ENCODE measurements at regions not wholly inside any gene's neighbourhood (a gene's known extent, or its start where the extent isn't known, plus 50 kb on each side); places are given as distances from the start of the nearest gene placed in this dataset.
A peak's percentile ranks its signal among the peaks of the same experiment; 100 is the strongest.

GRCh38 chr4:11495818-11496217 lies 67.1 kb upstream of the HS3ST1 start:
- Histone ChIP-seq H3K36me3 (no peaks in the 10 kb centered on the region), H3K4me1 (no peaks in the 10 kb centered on the region), H3K4me3 (no peak overlapping the region), H3K27ac (no peak overlapping the region), H3K9me3 (peaks cover 0 to 21% (median 7%) of the 10 kb centered on the region in 12 donors), H3K27me3 (no peaks in the 10 kb centered on the region)
- DNase-seq (no peak), ATAC-seq (no peak)
- intact Hi-C loops (cut with DNase I), result no loop called here
- WGBS, 4 donors, result 78 to 89% (median 83%) methylated on average over 2 of the region's 2 CpGs
- no peak for TF ChIP-seq POLR2A (IDR thresholded peaks at IDR 0.05)
- no peak for TF ChIP-seq CTCF (IDR thresholded peaks at IDR 0.05)

- Histone ChIP-seq H3K9me3 (peaks cover 0 to 21% (median 7%) of the 10 kb centered on the region in 12 donors), H3K4me1 (peaks cover 0 to 2% (median 0%) of the 10 kb centered on the region in 12 donors), H3K27ac (no peak overlapping the region), H3K4me3 (no peak overlapping the region), H3K36me3 (no peaks in the 10 kb centered on the region), H3K27me3 (no peaks in the 10 kb centered on the region)
- no peak for ATAC-seq
- no peak for DNase-seq
- TF ChIP-seq POLR2A (IDR thresholded peaks at IDR 0.05) (no peak), CTCF (IDR thresholded peaks at IDR 0.05) (no peak)
- intact Hi-C loops (cut with DNase I), result no loop called here
Measured at GRCh38 chr4:11495291-11495690, 66.6 kb upstream of the HS3ST1 start.

- peaks cover 0 to 9% (median 0%) of the 10 kb centered on the region in 12 donors for H3K4me1 ChIP-seq
- ATAC-seq (no peak), DNase-seq (no peak)
- no peak for TF ChIP-seq CTCF (IDR thresholded peaks at IDR 0.05)
- TF ChIP-seq POLR2A (IDR thresholded peaks at IDR 0.05), result no peak
- intact Hi-C loops (cut with DNase I), result no loop called here
- H3K9me3 ChIP-seq, result peaks cover 0 to 21% (median 7%) of the 10 kb centered on the region in 12 donors
- WGBS, 4 donors, result 72 to 80% (median 78%) methylated on average over 3 of the region's 3 CpGs
- H3K27me3 ChIP-seq, result no peaks in the 10 kb centered on the region
- no peak overlapping the region for H3K27ac ChIP-seq
- no peak overlapping the region for H3K4me3 ChIP-seq
- H3K36me3 ChIP-seq, result no peaks in the 10 kb centered on the region
Measured at GRCh38 chr4:11494232-11494631, 65.5 kb upstream of the HS3ST1 start.

- TF ChIP-seq POLR2A (IDR thresholded peaks at IDR 0.05) (no peak), CTCF (IDR thresholded peaks at IDR 0.05) (no peak)
- DNase-seq, result no peak
- H3K36me3 ChIP-seq, result no peaks in the 10 kb centered on the region
- WGBS, 4 donors, result 84 to 90% (median 88%) methylated on average over 3 of the region's 3 CpGs
- no peaks in the 10 kb centered on the region for H3K27me3 ChIP-seq
- peak overlapping the region in 1 of 12 donors; percentile 85 for H3K27ac ChIP-seq
- intact Hi-C loops (cut with DNase I), result no loop called here
- no peak overlapping the region for H3K4me3 ChIP-seq
- ATAC-seq, result peak; percentile 42 to 75 (median 62)
- peaks cover 0 to 4% (median 0%) of the 10 kb centered on the region in 12 donors for H3K9me3 ChIP-seq
- peaks cover 0 to 28% (median 0%) of the 10 kb centered on the region in 12 donors for H3K4me1 ChIP-seq
Measured at GRCh38 chr4:11489453-11490083, 60.9 kb upstream of the HS3ST1 start.

All from heart left ventricle (tissue), 16 donors.